Lung (tissue), 11 donors: ENCODE measurements at regions not wholly inside any gene's neighbourhood (a gene's known extent, or its start where the extent isn't known, plus 50 kb on each side); places are given as distances from the start of the nearest gene placed in this dataset.

Source experiments
- ATAC-seq: fragments of 200-7000 bp; cut with Tn5 transposase; one replicate; pipeline ENCODE4 v1.9.1; 2020; ENCODE audit warnings: moderate number of reproducible peaks; ENCODE audit not compliant: insufficient read depth, low FRiP score
- DNase-seq, 3 donors: peaks; one replicate each; pipeline ENCODE4 v3.0.0-alpha.2; 2013 to 2017
- H3K27ac ChIP-seq, 2 donors: one replicate each; pipeline ENCODE4 v1.5.1; 2013; ENCODE audit warnings: mild to moderate bottlenecking in 2 of 2, moderate library complexity in 2 of 2, control low read depth in 1 of 2, inconsistent platforms in 1 of 2, low read depth in 1 of 2, low read length in 1 of 2
- H3K27me3 ChIP-seq, 3 donors: one replicate each; pipeline ENCODE4 v1.5.1; 2013; ENCODE audit warnings: low read length in 2 of 3; ENCODE audit not compliant: control insufficient read depth in 3 of 3, insufficient read depth in 3 of 3
- H3K36me3 ChIP-seq, 4 donors: one replicate each; pipeline ENCODE4 v1.5.1; 2013; ENCODE audit warnings: low read length in 4 of 4, mild to moderate bottlenecking in 1 of 4, moderate library complexity in 1 of 4; ENCODE audit not compliant: control insufficient read depth in 4 of 4, insufficient read depth in 4 of 4
- H3K4me1 ChIP-seq, 5 donors: one replicate each; pipeline ENCODE4 v1.5.1; 2013; ENCODE audit warnings: low read length in 5 of 5, mild to moderate bottlenecking in 2 of 5, moderate library complexity in 1 of 5; ENCODE audit not compliant: control insufficient read depth in 5 of 5, insufficient read depth in 5 of 5
- H3K4me3 ChIP-seq: one replicate; pipeline ENCODE4 v1.5.1; 2013; ENCODE audit warnings: mild to moderate bottlenecking, control low read depth, moderate library complexity
- H3K9ac ChIP-seq, 2 donors: one replicate each; pipeline ENCODE4 v1.5.1; 2013; ENCODE audit warnings: low read length in 2 of 2, control low read depth in 1 of 2; ENCODE audit not compliant: insufficient read depth in 1 of 2
- H3K9me3 ChIP-seq, 4 donors: one replicate each; pipeline ENCODE4 v1.5.1; 2013; ENCODE audit warnings: low read length in 3 of 4, mild to moderate bottlenecking in 1 of 4, moderate library complexity in 1 of 4; ENCODE audit not compliant: control insufficient read depth in 4 of 4, insufficient read depth in 3 of 4
- CTCF ChIP-seq: IDR thresholded peaks from 2 replicates; pipeline ENCODE4 v1.5.1; 2012; ENCODE audit warnings: mild to moderate bottlenecking; ENCODE audit errors: control extremely low read depth, extremely low read depth
- WGBS, 2 donors: extraction: QIAGEN DNeasy Blood & Tissue Kit; methylation state at CpG; one replicate each; pipeline ENCODE4 v1.1.7; 2013; 5-methylcytosine and 5-hydroxymethylcytosine counted together
- donor health status: control.
- donor health status: control.
- donor health status: Bipolar disorder and iron deficiency.
- donor health status: healthy.
- donor health status: DM: yes; HTN: yes; CAD: no.

GRCh38 chr1:207224666-207225065 lies 96.8 kb upstream of the CD55 start:
- Histone ChIP-seq H3K9ac (no peak overlapping the region), H3K27me3 (no peaks in the 10 kb centered on the region), H3K4me3 (no peak overlapping the region), H3K4me1 (no peaks in the 10 kb centered on the region), H3K27ac (no peak overlapping the region), H3K36me3 (no peaks in the 10 kb centered on the region), H3K9me3 (no peaks in the 10 kb centered on the region)
- ATAC-seq, result no peak
- DNase-seq, result no peak
- TF ChIP-seq CTCF, result no peak

- 57 to 73% methylated on average over 2 of the region's 2 CpGs for WGBS, 2 donors
- no peak for ATAC-seq
- no peaks in the 10 kb centered on the region for H3K36me3 ChIP-seq
- no peaks in the 10 kb centered on the region for H3K9me3 ChIP-seq
- no peaks in the 10 kb centered on the region for H3K4me1 ChIP-seq
- H3K27me3 ChIP-seq, result no peaks in the 10 kb centered on the region
- H3K4me3 ChIP-seq, result no peak overlapping the region
- DNase-seq, result no peak
- no peak for TF ChIP-seq CTCF
- H3K9ac ChIP-seq, result no peak overlapping the region
- no peak overlapping the region for H3K27ac ChIP-seq
These were observed 94.3 kb upstream of the CD55 start for GRCh38 chr1:207227131-207227630.

- H3K27me3 ChIP-seq, result no peaks in the 10 kb centered on the region
- DNase-seq (no peak), ATAC-seq (no peak)
- no peaks in the 10 kb centered on the region for H3K4me1 ChIP-seq
- TF ChIP-seq CTCF, result no peak
- no peak overlapping the region for H3K4me3 ChIP-seq
- no peaks in the 10 kb centered on the region for H3K36me3 ChIP-seq
- 85 to 90% methylated on average over 7 of the region's 7 CpGs for WGBS, 2 donors
- H3K9ac ChIP-seq, result no peak overlapping the region
- H3K27ac ChIP-seq, result no peak overlapping the region
- H3K9me3 ChIP-seq, result no peaks in the 10 kb centered on the region
These were observed 92.5 kb upstream of the CD55 start for GRCh38 chr1:207228987-207229386.

GRCh38 chr1:207230441-207230840 lies 91.0 kb upstream of the CD55 start:
- TF ChIP-seq CTCF, result no peak
- H3K9me3 ChIP-seq, result no peaks in the 10 kb centered on the region
- H3K9ac ChIP-seq, result no peak overlapping the region
- 70 to 71% methylated on average over 4 of the region's 4 CpGs for WGBS, 2 donors
- H3K36me3 ChIP-seq, result no peaks in the 10 kb centered on the region
- DNase-seq (no peak), ATAC-seq (no peak)
- no peak overlapping the region for H3K27ac ChIP-seq
- H3K4me3 ChIP-seq, result no peak overlapping the region
- H3K4me1 ChIP-seq, result no peaks in the 10 kb centered on the region
- no peaks in the 10 kb centered on the region for H3K27me3 ChIP-seq
